Coronary artery (tissue), 2 donors: ENCODE measurements at regions not wholly inside any gene's neighbourhood (a gene's known extent, or its start where the extent isn't known, plus 50 kb on each side); places are given as distances from the start of the nearest gene placed in this dataset.

ENCODE experiments used
- DNase-seq: peaks from one replicate; pipeline ENCODE4 v3.0.0-alpha.2; 2017; ENCODE audit warnings: low spot score
- H3K27ac ChIP-seq, 2 donors: fragments of 200-600 bp; sonication (generic); one replicate each; pipeline ENCODE4 v1.5.1; 2016 to 2019
- H3K4me3 ChIP-seq: fragments of 200-600 bp; sonication (generic); 2 replicates; pipeline ENCODE4 v1.5.1; 2016; ENCODE audit warnings: mild to moderate bottlenecking, moderate library complexity
- CTCF ChIP-seq: fragments of 200-600 bp; sonication (generic); IDR thresholded peaks from one replicate; pipeline ENCODE4 v1.5.1; 2019; ENCODE audit warnings: antibody characterized with exemption

GRCh38 chr17:51516924-51517323, 256.6 kb downstream of the UTP18 start:
- DNase-seq, result no peak
- no peak overlapping the region for H3K4me3 ChIP-seq
- TF ChIP-seq CTCF, result no peak

GRCh38 chr17:51524524-51524923, 264.2 kb downstream of the UTP18 start:
- Histone ChIP-seq H3K4me3 (no peak overlapping the region), H3K27ac (no peak overlapping the region)
- no peak for DNase-seq
- no peak for TF ChIP-seq CTCF

More at GRCh38 chr17:51516924-51517323, 256.6 kb downstream of the UTP18 start:
- no peak overlapping the region for H3K27ac ChIP-seq

DNA sequence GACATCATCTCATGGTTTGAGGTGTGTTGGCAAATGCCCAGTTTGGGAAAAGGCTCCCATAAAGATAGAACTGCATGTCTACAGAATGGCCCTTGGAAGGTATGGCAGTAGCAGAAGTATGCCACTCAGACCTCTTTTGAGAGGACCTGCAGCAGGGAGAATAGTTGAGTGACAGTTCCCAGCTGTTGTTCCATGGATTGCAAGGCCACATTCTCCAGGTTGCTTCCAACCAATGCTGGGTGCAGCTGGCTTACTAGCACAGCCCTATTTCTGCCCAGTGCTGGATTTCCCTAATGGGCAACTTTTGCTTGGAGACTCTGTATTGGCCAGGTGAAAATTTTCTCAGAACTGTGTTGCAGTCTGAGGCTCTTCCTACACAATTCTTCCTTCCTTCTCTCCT, 266.2 kb downstream of the UTP18 start:
- H3K4me3 ChIP-seq, result no peak overlapping the region
- TF ChIP-seq CTCF, result no peak

GRCh38 chr17:51527225-51527982, 267.1 kb downstream of the UTP18 start:
- no peak for DNase-seq
- Histone ChIP-seq H3K27ac (no peak overlapping the region), H3K4me3 (no peak overlapping the region)
- TF ChIP-seq CTCF, result no peak

More for the DNA sequence above, 266.2 kb downstream of the UTP18 start:
- H3K27ac ChIP-seq, result no peak overlapping the region
- no peak for DNase-seq

DNA sequence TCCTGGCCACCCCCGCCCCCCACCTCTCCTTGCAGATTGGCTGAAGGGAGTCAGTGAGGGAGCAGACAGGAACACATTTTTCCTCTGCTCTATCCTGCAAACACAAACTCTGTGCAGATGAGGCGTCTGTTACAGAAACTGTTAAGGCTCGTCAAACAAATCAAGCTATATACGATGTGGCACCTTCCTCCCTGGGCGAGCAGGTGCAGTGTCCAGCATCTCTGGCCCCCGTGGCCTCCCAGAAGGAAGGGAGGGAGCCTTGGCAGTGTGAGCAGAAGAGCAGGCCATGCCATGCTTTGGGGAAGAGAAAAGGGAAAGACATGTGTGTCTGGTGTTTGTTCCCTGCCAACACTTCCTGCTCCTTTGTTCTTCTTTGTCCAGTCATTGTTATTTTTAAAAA, 267.8 kb downstream of the UTP18 start:
- DNase-seq, result no peak
- Histone ChIP-seq H3K27ac (no peak overlapping the region), H3K4me3 (no peak overlapping the region)
- no peak for TF ChIP-seq CTCF

GRCh38 chr17:51533219-51533618, 272.9 kb downstream of the UTP18 start:
- DNase-seq, result no peak
- Histone ChIP-seq H3K4me3 (no peak overlapping the region), H3K27ac (no peak overlapping the region)
- no peak for TF ChIP-seq CTCF

DNA sequence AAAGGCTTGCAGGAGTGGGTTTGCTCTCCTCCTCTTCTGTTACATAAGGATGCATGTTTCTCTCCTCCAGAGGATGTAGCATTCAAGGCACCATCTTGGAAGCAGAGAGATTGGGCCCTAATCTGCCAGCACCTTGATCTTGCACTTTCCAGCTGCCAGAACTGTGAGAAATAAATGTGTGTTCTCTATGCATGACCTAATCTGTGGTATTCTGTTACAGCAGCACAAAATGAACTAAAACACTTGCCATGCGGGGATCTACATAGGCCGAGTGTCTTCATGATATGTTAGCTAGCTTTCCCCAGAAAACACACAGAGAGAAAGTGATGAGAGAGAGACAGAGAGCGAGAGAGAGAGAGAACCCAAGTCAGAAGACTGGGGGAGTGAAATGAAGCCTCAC, 273.5 kb downstream of the UTP18 start:
- no peak overlapping the region for H3K4me3 ChIP-seq
- DNase-seq, result no peak
- no peak overlapping the region for H3K27ac ChIP-seq
- TF ChIP-seq CTCF, result no peak
